GM19397 (cell line): ENCODE measurements at regions not wholly inside any gene's neighbourhood (a gene's known extent, or its start where the extent isn't known, plus 50 kb on each side); places are given as distances from the start of the nearest gene placed in this dataset.

ENCODE experiments used
- ATAC-seq: cut with Tn5 transposase; IDR thresholded peaks from one replicate; pipeline ENCODE4 v1.9.1; 2021; ENCODE audit warnings: mild to moderate bottlenecking, moderate library complexity; ENCODE audit not compliant: unreplicated experiment

DNA sequence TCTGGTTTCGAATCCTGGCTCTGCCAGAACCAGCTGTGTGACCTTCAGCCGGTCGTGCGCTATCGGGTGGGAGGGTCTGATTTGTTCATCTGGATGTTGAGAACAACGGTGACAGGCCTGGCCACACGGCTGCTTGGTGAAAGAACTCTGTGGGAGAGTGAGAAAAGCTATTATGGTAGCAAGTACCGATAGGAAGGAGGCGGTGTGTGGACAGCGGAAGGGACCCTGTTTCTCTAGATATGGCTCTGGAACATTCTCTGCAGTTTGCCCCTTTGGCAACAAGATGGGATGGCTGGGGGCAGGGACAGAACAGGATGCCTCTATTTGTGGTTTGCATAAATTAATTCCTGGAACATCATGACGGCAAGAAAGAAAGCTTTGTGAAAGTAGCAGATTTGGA lies 347.3 kb downstream of the AACS start:
- no peak for ATAC-seq

DNA sequence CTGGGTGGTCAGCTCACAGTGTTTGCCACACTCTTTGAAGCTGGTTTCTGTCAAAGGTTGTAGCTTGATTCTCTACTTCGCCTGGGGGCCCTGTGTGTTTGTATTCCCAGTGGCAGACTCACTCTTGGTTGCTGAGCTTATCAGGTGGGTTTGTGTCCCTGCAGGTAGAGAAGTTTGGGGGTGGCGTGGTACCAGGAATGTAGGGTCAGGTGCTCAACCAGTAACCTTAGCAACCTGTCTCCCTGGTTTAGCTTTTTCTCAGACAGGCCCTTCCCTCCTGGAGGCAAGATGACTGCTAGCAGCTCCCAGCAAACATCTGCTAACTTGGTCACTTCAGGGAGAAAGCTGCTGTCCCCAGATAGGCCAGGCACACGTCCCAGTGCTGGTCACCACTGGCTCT lies 352.2 kb downstream of the AACS start:
- no peak for ATAC-seq

DNA sequence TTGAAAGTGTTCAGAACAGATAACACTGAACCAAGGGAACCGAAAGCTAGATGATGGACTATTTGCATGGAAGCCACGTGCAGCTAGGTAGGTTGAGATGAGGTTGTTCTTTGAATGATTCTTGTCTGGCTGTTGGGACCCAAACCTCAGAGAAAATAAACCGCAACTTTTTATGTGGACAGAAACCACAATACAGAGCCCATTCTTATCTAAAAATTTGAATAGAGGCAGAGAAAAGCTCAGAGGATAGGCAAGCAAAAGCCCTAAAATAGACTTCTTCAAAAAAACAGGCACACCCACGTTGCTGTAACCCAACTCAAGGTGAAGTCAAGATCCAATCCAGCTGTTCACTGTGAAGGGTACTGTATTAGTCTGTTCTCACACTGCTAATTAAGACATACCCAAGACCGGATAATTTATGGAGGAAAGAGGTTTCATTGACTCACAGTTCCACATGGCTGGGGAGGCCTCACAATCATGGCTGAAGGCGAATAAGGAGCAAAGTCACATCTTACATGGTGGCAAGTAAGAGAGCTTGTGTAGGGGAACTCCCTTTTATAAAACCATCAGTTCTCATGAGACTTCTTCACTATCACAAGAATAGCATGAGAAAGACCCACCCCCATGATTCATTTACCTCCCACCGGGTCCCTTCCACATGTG lies 353.8 kb downstream of the AACS start:
- ATAC-seq = peak; percentile 82

DNA sequence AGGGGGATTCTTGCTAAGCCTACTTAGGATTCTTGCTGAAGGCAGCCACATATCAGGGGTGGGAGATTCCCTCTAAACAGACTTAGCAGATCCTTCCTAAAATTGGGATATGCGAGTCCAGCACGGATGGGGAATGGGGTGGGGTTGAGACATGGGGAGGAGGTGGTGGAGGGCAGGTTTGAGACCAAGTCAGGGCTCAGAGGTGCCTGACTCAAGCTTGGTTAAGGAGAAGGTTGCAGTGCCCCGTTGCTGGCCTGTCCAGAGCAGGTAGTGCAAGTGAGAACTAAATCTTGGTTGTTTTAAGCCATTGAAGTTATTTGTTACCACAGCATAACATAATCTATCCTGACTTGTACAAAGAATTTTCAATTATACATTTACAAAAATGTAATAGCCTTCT lies 359.7 kb downstream of the AACS start:
- no peak for ATAC-seq

DNA sequence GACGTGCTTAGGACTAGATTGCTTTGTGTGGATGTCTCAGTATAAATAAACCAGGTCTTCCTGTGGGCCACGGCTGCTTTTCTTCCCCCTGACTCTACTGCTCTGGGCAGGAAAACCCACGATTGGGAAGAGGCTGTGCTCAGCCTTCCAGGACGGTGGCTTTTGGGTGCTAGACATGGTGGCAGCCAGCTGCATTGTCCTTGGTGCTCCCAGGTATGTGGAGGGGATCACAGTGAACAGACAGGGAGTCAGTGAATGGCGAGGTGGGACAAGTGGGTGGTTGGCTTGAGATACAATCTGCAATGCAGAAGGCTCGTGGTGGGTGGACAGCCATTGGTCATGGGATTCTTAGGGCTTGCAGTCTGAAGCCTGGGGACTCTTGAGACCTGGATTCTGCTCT lies 366.3 kb downstream of the AACS start:
- ATAC-seq = no peak

DNA sequence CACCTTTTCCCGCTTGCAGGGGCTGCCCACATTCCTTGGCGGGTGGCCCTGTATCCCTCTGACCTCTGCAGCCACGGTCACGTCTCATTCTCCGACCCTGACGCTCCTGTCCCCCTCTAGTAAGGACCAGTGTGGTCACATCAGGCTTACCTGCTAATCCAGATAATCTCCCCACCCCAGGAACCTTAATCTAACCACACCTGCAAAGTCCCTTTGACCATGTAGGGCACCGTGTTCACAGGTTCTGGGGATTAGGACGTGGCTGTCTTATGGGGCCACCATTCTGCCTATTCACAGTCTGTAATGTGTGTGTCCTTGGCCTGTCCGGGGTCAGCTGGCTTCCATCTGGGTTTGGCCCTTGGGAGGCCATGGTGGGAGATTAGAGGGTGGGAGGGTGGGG lies 368.9 kb downstream of the AACS start:
- no peak for ATAC-seq

DNA sequence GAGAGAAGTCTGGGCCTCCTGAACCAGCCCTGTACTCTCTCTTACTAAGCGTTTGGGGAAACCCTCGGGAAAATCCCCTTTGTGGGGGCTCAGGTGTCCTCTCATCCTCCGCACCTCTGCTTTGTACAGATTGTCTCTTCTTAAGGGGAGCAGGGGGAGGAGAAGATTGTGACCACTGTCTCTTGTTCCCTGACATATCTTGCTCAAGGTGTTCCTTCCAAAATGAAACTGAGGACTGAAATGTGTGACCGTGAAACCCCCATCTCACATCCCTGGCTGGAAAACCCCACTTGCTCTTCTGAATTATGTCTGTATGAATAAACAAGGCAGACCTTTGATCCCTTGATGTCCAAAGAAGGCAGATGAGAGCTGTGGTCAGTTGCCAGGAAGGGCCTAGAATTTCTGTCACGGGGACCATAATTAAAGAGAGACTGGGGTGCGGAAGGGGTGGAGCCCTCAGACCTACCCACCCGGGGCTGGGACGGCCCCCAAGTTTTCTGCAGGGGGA lies 369.8 kb downstream of the AACS start:
- ATAC-seq = peak; percentile 65

DNA sequence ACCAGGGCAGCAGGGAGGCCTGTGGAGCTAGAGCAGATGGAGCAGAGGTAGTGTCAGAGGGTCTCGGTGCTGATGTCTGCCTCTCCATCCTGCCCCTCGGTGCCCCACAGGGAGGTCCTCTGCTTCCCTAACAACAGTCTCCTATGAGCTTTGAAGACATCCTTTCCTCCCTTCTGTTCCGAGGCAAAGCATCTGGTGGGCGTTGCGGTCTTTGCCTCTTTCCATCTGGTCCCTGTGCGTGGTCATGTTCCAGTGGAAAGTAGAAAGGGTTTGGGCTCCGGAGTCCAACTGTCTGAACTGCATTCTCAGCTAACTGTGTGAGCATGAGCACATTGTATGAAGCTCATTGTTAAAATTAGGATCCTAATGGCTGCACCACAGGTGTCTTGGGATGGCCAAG lies 370.6 kb downstream of the AACS start:
- no peak for ATAC-seq

DNA sequence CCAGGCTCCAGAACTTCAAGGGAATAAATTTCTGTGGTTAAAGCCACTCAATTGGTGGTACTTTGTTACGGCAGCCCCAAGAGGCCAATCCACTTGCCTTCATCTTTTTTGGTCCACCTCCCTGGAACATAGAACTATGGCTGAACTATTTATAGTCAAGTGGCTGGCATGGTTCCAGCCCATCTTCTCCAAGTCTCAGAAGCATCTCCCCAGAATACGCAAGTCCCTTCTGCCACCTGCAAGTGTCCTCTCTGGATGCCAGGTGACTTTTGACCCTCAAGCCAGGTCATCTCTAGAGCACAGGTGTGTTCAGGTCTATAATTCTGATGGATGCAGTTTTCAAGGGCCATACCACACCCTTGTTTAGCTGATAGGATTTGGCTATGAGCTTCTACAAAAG lies 371.5 kb downstream of the AACS start:
- no peak for ATAC-seq

DNA sequence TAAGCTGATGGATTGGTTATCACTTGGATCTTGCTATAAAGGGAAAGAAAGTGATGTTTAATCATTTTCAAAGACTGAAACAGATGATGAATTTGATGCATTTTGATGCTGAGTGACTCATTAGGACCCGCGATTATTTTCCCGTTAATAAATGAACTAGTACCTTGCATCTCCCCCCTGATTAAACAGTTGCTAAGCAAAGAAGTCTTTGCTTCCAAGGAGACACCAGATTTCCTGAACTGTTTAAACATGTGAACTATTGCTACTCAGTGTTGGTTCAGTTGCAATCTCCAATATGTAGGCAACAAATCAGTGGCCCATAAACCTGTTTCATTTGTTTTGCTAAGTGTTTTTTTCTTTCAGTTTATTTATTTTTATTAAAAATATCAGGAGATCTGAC lies 375.2 kb downstream of the AACS start:
- ATAC-seq = no peak

DNA sequence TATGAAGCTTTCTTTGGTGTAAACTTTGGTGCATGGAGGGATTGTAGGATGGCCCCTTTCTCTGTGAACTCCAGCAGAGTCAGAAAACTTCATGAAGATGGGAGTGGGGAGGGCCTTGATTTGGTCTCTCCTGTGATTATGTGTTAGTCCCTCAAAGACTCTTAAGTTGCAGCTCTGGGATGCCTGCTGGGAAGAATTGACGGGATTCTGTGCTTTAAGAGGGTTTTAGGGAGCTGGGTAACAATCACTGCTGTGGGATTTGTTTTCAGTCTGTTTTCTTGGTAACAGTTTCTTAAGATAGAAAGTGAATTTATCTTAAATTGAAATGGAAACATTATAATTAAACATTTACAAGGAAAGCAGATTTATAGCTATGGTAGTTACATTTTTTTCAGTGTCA lies 378.1 kb downstream of the AACS start:
- ATAC-seq = no peak

DNA sequence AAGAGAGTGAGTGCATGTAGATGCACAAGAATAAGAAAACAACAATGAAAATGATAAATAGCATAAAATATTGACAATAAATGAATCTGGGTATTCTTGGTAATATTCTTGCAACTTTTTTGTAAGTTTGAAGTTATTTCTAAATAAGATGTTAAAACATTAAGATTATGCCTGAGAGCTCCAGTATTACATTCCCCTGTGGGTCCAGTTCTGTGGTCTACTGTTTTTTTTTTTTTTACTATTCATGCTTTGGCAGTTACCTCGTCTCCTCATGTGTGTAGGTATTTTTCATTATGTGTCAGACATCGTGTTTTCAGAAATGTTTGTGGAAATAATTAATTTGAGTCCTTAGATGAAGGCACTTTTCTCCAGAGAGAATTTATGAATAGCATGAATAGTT lies 386.2 kb downstream of the AACS start:
- ATAC-seq = no peak

DNA sequence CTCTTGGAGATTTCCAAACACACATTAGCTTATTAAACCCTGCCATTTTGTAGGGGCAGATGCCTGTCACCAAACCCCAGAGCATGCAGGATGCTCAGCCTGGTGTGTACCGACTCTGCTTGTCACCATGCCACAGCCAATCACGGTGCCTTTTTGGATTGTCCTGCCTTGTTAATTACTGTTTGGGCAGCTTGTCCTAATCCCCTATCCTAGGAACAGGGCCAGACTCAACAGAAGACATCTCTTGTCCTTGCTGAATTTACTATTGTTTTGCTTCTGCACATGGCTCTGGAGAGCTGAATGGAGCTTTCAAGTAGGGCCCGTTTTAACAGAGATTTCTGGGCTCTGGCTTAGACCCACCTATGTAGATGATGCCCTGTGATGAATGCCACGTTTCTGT lies 388.5 kb downstream of the AACS start:
- ATAC-seq = no peak

DNA sequence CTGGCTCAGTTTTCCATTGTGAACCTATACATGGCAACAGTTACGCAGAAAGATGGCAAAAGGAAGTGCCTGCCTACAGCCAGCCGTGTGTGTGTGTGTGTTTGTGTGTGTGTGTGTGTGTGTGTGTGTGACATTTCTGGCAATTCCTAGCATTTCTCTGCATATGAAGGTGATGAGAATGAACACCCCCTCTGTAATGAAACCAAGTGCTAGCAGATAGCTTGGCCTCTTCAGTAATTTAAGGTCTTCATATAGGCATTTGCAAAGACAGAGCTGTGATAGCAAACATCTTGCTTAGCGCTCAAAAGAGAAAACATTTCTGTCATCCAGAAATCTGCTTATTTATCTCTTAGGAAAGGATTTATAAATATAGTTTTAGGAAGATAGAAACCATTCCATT lies 389.1 kb downstream of the AACS start:
- no peak for ATAC-seq

DNA sequence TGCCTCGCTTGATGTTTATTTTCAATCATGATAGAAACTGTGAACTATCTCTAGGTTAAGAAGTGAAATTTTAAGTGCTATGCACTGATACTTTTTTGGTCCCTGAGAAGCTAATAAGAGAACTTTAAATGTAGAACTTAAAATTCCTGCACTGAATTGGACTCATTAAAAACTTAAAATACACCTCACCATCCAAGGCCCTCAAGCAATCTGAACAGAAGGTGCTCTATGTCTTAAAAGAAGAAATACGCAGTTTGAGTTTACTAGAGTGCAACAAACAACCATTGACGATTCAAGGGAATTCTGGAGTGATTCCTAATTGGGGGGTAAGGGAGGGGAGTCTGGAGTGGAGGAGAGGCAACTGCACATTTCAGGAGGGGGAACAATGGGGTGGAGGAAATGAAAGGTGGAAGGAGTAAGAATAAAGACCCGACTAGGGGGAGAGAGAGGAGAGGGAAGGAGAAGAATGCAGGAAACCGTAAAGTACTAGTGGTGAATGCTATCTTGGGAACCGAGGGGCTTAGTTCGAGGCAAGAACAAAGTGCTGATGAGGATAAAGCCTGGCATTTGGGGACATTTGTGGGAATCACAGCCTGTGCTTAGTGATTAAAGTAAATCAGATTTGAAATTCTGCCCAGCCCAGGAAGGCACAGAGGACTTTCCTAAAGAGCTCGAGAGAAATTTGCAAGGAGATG lies 389.7 kb downstream of the AACS start:
- ATAC-seq = no peak

DNA sequence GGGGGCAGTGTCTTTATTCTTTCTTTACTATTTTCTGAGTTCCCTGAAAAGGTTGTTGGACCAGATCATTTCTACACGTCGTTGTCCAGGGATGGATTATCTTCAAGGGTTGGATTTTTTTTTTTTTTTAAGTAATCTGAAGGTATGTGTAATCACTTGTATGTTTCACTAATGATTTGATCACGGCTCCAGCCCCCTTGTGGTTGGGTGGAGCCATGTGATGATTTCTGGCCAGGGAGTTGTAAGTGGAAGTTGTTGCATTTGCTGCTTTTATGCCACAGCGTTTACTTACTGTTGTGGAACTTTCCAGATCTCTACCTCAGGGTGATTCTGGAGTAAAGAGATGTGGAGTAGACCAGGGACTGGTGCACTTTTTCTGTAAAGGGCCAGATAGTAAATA lies 390.3 kb downstream of the AACS start:
- no peak for ATAC-seq

DNA sequence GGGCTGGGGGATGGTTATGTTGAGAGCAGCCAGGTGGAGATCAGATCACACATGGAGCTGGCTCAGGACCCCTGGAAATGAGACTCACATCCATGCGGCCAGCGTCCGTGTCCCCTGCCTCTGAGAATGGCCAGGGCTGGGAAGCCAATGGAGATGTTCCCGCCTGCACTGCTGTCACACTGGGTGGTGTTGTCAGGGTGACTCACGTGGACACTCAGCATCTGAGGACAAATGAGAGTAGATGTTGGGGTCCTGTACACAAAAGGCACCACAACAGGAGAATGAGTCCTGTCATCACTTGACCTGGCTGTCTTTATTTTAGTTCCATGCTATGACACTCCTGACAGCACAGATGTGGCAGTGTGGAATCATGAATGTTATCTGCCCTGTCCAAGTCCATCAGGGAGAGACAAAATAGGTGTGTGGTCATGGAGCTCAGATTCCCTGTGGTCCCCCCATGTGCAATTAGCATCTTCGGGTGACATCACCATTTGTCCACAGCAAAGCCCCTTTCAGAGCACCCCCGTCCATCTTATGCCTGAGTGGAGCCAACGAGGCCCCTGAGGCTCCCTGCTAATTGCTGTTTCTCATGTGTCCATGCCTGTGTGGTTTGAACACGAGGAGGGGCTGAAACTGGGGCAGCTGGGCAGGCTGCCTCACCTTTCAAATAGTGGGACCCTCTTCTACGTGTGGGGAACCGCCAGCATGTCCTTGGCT lies 393.5 kb downstream of the AACS start:
- ATAC-seq = no peak

DNA sequence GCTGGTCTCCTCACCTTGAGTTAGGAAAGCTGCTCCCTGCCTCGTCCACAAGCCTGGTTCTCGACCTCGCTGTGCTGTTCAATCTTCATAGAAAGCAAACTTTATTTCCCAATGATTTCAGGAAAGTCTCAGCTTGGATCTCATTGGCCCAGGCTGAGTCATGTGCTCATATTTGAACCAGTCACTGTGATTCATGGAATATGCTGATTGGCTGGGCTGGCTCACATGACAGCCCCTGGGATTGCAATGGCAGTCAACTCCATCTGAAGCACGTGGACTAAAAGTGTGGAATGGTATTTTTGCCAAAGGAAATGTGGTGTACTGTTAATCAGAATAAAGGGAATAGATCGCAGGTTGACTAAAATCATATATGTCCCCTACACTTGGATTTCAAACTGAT lies 396.6 kb downstream of the AACS start:
- no peak for ATAC-seq

DNA sequence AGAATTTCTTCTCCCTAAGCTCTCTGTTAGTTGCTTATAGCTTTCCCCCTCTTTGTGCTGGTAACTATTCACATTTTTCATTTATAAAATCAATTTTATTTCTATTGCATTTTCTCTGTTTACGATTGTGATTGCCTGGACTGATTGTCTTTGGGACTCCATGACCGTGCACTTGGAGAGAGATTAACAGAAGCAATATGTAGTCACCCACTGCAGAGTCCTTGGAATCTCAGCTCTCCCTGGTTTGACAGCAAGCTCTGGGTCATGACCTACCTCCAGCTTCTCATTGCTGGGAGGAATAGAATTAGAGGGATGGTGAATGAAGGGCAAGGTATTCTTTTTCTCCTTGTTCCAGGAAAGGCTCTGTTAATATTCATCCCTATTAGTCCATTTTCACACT lies 398.2 kb downstream of the AACS start:
- ATAC-seq = no peak

DNA sequence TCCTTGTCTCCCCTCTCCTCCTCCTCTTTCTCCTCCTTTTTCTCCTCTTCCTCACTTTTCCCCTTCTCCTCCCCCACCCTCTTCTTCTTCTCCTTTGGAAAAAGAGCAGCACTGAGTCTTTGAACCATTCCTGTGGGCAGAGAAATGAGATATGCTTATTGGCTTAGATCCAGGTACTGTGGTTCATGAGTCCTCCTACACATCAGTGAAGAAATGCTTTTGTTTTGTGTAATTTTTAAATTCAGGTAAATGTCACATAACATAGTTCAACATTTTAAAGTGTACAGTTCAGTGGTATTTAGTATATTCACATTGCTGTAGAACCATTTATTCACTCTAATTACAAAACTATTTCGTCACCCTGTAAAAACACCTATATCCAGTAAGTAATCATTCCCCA lies 402.1 kb downstream of the AACS start:
- ATAC-seq = no peak

DNA sequence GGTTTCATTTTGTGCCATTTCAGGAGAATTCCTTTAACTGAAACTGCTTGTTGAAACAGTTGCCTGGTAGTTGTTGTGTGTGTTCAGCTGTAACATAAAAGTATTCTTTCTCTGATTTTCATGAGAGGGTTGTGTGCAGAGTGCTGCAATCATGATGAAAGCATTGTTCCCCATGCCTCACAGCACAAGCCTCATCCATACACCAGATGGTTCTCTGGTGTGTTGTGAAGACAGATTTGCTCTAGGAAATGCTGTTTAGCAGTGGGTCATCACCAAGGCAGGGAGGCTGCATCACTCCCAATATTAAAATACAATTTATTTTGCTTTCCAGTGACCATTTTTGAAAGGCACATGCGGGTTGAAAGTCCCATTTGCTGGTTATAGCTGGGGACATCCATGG lies 404.4 kb downstream of the AACS start:
- no peak for ATAC-seq
